OCI-LY1 (cell line): ENCODE measurements at regions not wholly inside any gene's neighbourhood (a gene's known extent, or its start where the extent isn't known, plus 50 kb on each side); places are given as distances from the start of the nearest gene placed in this dataset.

Source experiments
- H2AFZ ChIP-seq: fragments of 200-600 bp; sonication (generic), shearing (Covaris generic); 2 replicates; pipeline ENCODE4 v1.6.0; 2014; ENCODE audit warnings: antibody characterized with exemption, mild to moderate bottlenecking, low read length
- H3F3A ChIP-seq: fragments of 200-600 bp; sonication (generic), shearing (Covaris generic); 2 replicates; pipeline ENCODE4 v1.6.0; 2014; ENCODE audit warnings: mild to moderate bottlenecking, antibody characterized with exemption, low read length, moderate library complexity; ENCODE audit not compliant: insufficient read depth
- H3K27ac ChIP-seq: fragments of 200-600 bp; sonication (generic); 2 replicates; pipeline ENCODE4 v1.5.1; 2014; ENCODE audit warnings: low read length, mixed run types, mild to moderate bottlenecking, low read depth; ENCODE audit not compliant: poor library complexity, severe bottlenecking
- H3K27me3 ChIP-seq: fragments of 200-600 bp; sonication (generic); 2 replicates; pipeline ENCODE4 v1.6.0; 2014; ENCODE audit warnings: antibody characterized with exemption, mild to moderate bottlenecking, low read length, moderate library complexity; ENCODE audit not compliant: insufficient read depth
- H3K36me3 ChIP-seq: fragments of 200-600 bp; sonication (generic); 2 replicates; pipeline ENCODE4 v1.6.1; 2014; ENCODE audit warnings: mild to moderate bottlenecking, antibody characterized with exemption, low read length, moderate library complexity, mixed read lengths; ENCODE audit not compliant: insufficient read depth
- H3K4me1 ChIP-seq: fragments of 200-600 bp; sonication (generic); 2 replicates; pipeline ENCODE4 v1.5.1; 2014; ENCODE audit warnings: mild to moderate bottlenecking, low read length, moderate library complexity; ENCODE audit not compliant: insufficient read depth, severe bottlenecking
- H3K4me2 ChIP-seq: fragments of 200-600 bp; sonication (generic), shearing (Covaris generic); 2 replicates; pipeline ENCODE4 v1.6.1; 2014; ENCODE audit warnings: low read length
- H3K4me3 ChIP-seq: fragments of 200-600 bp; sonication (generic); 2 replicates; pipeline ENCODE4 v1.5.1; 2014; ENCODE audit warnings: low read length, low read depth, mild to moderate bottlenecking, mixed read lengths; ENCODE audit not compliant: poor library complexity, severe bottlenecking
- H3K79me2 ChIP-seq: fragments of 200-600 bp; shearing (Covaris generic); 2 replicates; pipeline ENCODE4 v1.6.1; 2016; ENCODE audit warnings: mixed run types, low read length, mixed read lengths; ENCODE audit not compliant: insufficient read depth
- H3K9ac ChIP-seq: fragments of 200-600 bp; sonication (generic), shearing (Covaris generic); 2 replicates; pipeline ENCODE4 v1.6.1; 2014; ENCODE audit warnings: mild to moderate bottlenecking, low read length, mixed read lengths
- H3K9me2 ChIP-seq: fragments of 200-600 bp; sonication (generic), shearing (Covaris generic); 2 replicates; pipeline ENCODE4 v1.6.1; 2014; ENCODE audit warnings: low read depth, mild to moderate bottlenecking, low read length, mixed read lengths
- H3K9me3 ChIP-seq: fragments of 200-600 bp; shearing (Covaris generic); 2 replicates; pipeline ENCODE4 v1.6.1; 2014; ENCODE audit warnings: low read length, mixed read lengths
- H4K20me1 ChIP-seq: fragments of 200-600 bp; sonication (generic), shearing (Covaris generic); 2 replicates; pipeline ENCODE4 v1.6.0; 2016; ENCODE audit warnings: mild to moderate bottlenecking, low read length; ENCODE audit not compliant: insufficient read depth
- CTCF ChIP-seq: fragments of 200-600 bp; sonication (generic), shearing (Covaris generic); IDR thresholded peaks from 2 replicates; pipeline ENCODE4 v1.5.1; 2017; ENCODE audit warnings: mild to moderate bottlenecking, antibody characterized with exemption, low read length, moderate library complexity, mixed read lengths
- EZH2 ChIP-seq: fragments of 200-600 bp; sonication (generic), shearing (Covaris generic); IDR thresholded peaks from 2 replicates; pipeline ENCODE4 v1.8.0; 2017; ENCODE audit warnings: borderline replicate concordance, mixed run types, mild to moderate bottlenecking, antibody characterized with exemption, low read length, moderate library complexity, mixed read lengths

GRCh38 chrX:93332329-93332728, 341.0 kb downstream of the NAP1L3 start:
- Histone ChIP-seq H3K4me3 (no peak overlapping the region), H3K9ac (no peak overlapping the region), H2AFZ (no peak overlapping the region), H4K20me1 (no peaks in the 10 kb centered on the region), H3F3A (no peaks in the 10 kb centered on the region), H3K27ac (no peak overlapping the region), H3K9me2 (no peaks in the 10 kb centered on the region), H3K36me3 (no peaks in the 10 kb centered on the region), H3K9me3 (no peaks in the 10 kb centered on the region), H3K4me1 (no peaks in the 10 kb centered on the region), H3K4me2 (no peak overlapping the region), H3K79me2 (no peaks in the 10 kb centered on the region), H3K27me3 (no peaks in the 10 kb centered on the region)
- TF ChIP-seq CTCF (no peak), EZH2 (no peak)

GRCh38 chrX:93322110-93322509, 351.3 kb downstream of the NAP1L3 start:
- no peak for TF ChIP-seq CTCF
- TF ChIP-seq EZH2 = no peak
- Histone ChIP-seq H4K20me1 (no peaks in the 10 kb centered on the region), H3K9ac (no peak overlapping the region), H3K27me3 (no peaks in the 10 kb centered on the region), H3K27ac (no peak overlapping the region), H3K4me2 (no peak overlapping the region), H3K9me2 (no peaks in the 10 kb centered on the region), H3K36me3 (no peaks in the 10 kb centered on the region), H3K9me3 (no peaks in the 10 kb centered on the region), H3K79me2 (no peaks in the 10 kb centered on the region), H3K4me3 (no peak overlapping the region), H2AFZ (no peak overlapping the region), H3K4me1 (no peaks in the 10 kb centered on the region), H3F3A (no peaks in the 10 kb centered on the region)

GRCh38 chrX:93319609-93320008, 353.8 kb downstream of the NAP1L3 start:
- Histone ChIP-seq H3K4me1 (no peaks in the 10 kb centered on the region), H3K36me3 (no peaks in the 10 kb centered on the region), H3K79me2 (no peaks in the 10 kb centered on the region), H3K4me2 (no peak overlapping the region), H3F3A (no peaks in the 10 kb centered on the region), H3K9me3 (no peaks in the 10 kb centered on the region), H3K27me3 (no peaks in the 10 kb centered on the region), H2AFZ (no peak overlapping the region), H3K4me3 (no peak overlapping the region), H4K20me1 (no peaks in the 10 kb centered on the region), H3K9ac (no peak overlapping the region), H3K27ac (no peak overlapping the region), H3K9me2 (no peaks in the 10 kb centered on the region)
- TF ChIP-seq EZH2 (no peak), CTCF (no peak)
